ENCODE measurements at regions not wholly inside any gene's neighbourhood (a gene's known extent, or its start where the extent isn't known, plus 50 kb on each side); places are given as distances from the start of the nearest gene placed in this dataset.

DNA sequence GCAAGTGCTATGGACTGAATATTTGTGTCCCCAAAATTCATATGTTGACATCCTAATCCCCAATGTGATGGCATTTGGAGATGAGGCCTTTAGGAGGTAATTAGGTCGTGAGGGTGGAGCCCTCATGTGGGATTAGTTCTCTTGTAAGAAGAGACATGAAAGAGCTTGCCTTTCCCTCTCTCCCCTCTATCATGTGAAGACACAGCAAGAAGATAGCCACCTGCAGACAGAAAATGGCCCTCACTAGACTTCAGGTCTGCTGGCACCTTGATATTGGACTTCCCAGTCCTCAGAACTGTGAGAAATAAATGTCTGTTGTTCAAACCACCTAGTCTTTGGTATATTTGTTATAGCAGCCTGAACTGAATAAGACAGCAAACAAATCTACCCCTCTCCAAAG lies 75.1 kb upstream of the TBX20 start:
- TF ChIP-seq, protein P1, sequence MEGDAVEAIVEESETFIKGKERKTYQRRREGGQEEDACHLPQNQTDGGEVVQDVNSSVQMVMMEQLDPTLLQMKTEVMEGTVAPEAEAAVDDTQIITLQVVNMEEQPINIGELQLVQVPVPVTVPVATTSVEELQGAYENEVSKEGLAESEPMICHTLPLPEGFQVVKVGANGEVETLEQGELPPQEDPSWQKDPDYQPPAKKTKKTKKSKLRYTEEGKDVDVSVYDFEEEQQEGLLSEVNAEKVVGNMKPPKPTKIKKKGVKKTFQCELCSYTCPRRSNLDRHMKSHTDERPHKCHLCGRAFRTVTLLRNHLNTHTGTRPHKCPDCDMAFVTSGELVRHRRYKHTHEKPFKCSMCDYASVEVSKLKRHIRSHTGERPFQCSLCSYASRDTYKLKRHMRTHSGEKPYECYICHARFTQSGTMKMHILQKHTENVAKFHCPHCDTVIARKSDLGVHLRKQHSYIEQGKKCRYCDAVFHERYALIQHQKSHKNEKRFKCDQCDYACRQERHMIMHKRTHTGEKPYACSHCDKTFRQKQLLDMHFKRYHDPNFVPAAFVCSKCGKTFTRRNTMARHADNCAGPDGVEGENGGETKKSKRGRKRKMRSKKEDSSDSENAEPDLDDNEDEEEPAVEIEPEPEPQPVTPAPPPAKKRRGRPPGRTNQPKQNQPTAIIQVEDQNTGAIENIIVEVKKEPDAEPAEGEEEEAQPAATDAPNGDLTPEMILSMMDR (IDR thresholded peaks at IDR 0.05; ENCODE audit: control extremely low read depth, extremely low read depth, low read depth, missing control alignments), result no peak
- no peak for DNase-seq (ENCODE audit: extremely low spot score)
- CTCF ChIA-PET, result no interaction called here
- POLR2A ChIA-PET, result no interaction called here

DNA sequence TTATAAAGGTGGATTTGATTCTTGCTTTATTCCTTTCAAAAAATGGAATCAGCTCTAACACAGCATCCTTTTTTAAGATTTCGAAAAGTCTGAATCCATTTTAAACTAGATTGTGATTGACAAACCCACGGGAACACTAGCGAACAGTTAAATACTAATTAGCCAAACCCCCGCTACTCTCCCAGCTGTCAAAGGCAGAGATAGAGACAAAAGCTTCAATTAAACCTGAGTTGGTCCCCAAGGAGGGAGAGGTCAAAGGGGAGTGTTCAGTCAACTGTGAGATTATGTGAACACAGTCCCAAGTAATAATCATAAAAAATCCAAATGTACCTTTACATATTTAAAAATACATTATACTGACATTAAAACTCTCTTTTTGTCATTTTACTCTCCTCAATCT lies 65.7 kb upstream of the TBX20 start:
- CTCF ChIA-PET, result interaction anchor here (1.2 to 1.5 kb wide), 2 partner anchors 17 to 25 kb away, joined by 3 read pairs; no protein-coding TSS in a partner anchor
- POLR2A ChIA-PET, result no interaction called here
- TF ChIP-seq, protein P1 (IDR thresholded peaks at IDR 0.05; ENCODE audit: control extremely low read depth, extremely low read depth, low read depth, missing control alignments), result no peak
- DNase-seq (ENCODE audit: extremely low spot score), result no peak

DNA sequence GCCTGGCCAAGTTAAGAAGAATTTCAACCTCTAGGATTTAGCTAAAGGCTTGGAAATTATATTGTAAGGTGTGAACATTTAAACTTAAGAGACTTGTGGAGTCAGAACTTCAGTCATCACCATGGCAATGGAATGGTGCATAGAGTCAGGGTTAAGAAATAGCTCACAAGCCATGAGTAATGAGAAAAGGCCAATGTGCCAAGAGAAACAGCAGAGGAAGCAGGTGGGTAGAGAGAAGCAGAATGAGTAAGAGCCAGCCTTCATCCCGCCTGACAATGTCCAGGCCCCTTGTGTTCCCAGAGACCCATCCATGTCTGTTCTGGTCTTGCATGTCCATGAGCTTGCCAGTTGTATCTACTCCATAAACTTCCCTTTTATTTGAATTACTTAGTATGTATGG lies 62.6 kb upstream of the TBX20 start:
- CTCF ChIA-PET, result interaction anchor here (1.2 to 1.3 kb wide), 2 partner anchors 11 to 22 kb away, joined by 3 read pairs; no protein-coding TSS in a partner anchor
- POLR2A ChIA-PET, result no interaction called here
- TF ChIP-seq, protein P1 (IDR thresholded peaks at IDR 0.05; ENCODE audit: control extremely low read depth, extremely low read depth, low read depth, missing control alignments), result no peak
- DNase-seq (ENCODE audit: extremely low spot score), result no peak

DNA sequence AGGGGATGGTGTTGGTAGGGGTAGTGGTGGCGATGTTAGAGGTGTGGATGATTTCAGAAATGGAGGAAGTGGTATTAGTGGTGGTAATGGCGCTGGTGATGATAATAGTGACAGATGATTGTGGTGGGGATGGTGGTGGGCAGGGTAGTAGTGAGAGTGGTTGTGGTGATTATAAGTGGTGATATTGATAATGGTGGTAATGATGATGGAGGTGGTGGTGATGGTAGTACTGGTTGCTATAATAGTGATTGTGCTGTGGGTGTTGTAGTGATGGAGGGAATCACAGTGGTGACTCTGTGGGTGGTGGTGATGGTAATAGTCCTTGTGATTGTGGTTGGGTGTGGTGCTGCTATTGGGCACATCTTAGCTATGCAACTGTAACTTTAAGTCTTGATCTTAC lies 61.6 kb upstream of the TBX20 start:
- CTCF ChIA-PET, result no interaction called here
- no peak for DNase-seq (ENCODE audit: extremely low spot score)
- POLR2A ChIA-PET, result no interaction called here
- TF ChIP-seq, protein P1 (IDR thresholded peaks at IDR 0.05; ENCODE audit: control extremely low read depth, extremely low read depth, low read depth, missing control alignments), result no peak

DNA sequence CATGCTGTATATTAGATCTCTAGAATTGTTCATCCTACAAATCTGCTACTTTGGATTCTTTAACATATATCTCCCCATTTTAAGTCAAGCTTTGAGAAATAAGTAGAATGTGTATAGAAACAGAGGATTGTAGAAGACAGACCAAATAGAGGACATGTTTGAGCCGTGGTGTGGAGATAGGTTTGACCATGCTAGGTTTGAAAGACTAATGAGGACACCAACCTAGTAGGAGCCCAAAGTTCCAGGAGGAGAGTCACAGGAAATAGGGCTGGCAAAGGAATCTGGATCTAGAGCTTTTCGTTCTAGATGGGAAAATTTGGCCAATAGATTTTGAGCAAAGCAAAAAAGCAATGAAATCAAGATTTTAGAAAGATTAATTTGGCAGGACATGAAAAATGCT lies 60.5 kb upstream of the TBX20 start:
- CTCF ChIA-PET, result interaction anchor here (1.5 kb wide), 1 partner anchor 12 kb away, joined by 3 read pairs; no protein-coding TSS in a partner anchor
- DNase-seq (ENCODE audit: extremely low spot score), result no peak
- POLR2A ChIA-PET, result no interaction called here
- TF ChIP-seq, protein P1 (IDR thresholded peaks at IDR 0.05; ENCODE audit: control extremely low read depth, extremely low read depth, low read depth, missing control alignments), result no peak

DNA sequence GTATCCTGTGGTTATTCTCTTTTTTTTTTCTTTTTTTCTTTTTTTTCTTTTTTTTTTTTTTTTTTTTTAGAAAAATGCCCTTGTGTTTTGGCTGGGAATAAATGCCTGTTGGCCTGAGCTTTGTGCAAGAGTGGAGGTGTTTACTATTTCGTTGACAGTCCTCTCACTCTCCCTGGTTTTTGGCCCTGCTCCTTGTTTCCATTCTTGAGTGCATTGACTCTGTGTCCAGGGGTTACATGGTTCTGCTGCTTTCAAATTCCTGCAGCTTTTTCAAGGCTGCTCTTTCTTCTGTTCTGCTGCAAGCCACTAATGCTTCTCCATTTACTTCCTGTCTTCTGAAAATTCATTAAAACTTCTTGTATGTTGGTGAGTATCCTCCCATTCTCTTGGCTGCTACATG lies 59.7 kb upstream of the TBX20 start:
- ChIA-PET CTCF (interaction anchor here (1.5 kb wide), 1 partner anchor 13 kb away, joined by 3 read pairs; no protein-coding TSS in a partner anchor), POLR2A (no interaction called here)
- TF ChIP-seq, protein P1 (IDR thresholded peaks at IDR 0.05; ENCODE audit: control extremely low read depth, extremely low read depth, low read depth, missing control alignments), result no peak
- DNase-seq (ENCODE audit: extremely low spot score), result no peak
